ENCODE measurements at regions not wholly inside any gene's neighbourhood (a gene's known extent, or its start where the extent isn't known, plus 50 kb on each side); places are given as distances from the start of the nearest gene placed in this dataset.

GRCh38 chr11:97506076-97506759 lies 1116.4 kb downstream of the JRKL start:
- TF ChIP-seq CTCF (conservative IDR thresholded peaks at IDR 0.05; ENCODE audit: control insufficient read depth, insufficient read depth, low read depth, low read length), result no peak
- no peak for DNase-seq (ENCODE audit: low read depth)
- no peak overlapping the region for H3K4me3 ChIP-seq (ENCODE audit: control insufficient read depth, low read depth, low read length)

- H3K4me3 ChIP-seq (ENCODE audit: control insufficient read depth, low read depth, low read length), result no peak overlapping the region
- no peak for TF ChIP-seq CTCF (conservative IDR thresholded peaks at IDR 0.05; ENCODE audit: control insufficient read depth, insufficient read depth, low read depth, low read length)
- DNase-seq (ENCODE audit: low read depth), result no peak
Measured at GRCh38 chr11:97514446-97514845, 1124.6 kb downstream of the JRKL start.

- DNase-seq (ENCODE audit: low read depth), result no peak
- no peak overlapping the region for H3K4me3 ChIP-seq (ENCODE audit: control insufficient read depth, low read depth, low read length)
- no peak for TF ChIP-seq CTCF (conservative IDR thresholded peaks at IDR 0.05; ENCODE audit: control insufficient read depth, insufficient read depth, low read depth, low read length)
Measured at GRCh38 chr11:97516688-97517087, 1126.9 kb downstream of the JRKL start.

GRCh38 chr11:97525273-97525672 lies 1135.5 kb downstream of the JRKL start:
- H3K4me3 ChIP-seq (ENCODE audit: control insufficient read depth, low read depth, low read length), result no peak overlapping the region
- no peak for TF ChIP-seq CTCF (conservative IDR thresholded peaks at IDR 0.05; ENCODE audit: control insufficient read depth, insufficient read depth, low read depth, low read length)
- no peak for DNase-seq (ENCODE audit: low read depth)

GRCh38 chr11:97537407-97538150 lies 1147.8 kb downstream of the JRKL start:
- H3K4me3 ChIP-seq (ENCODE audit: control insufficient read depth, low read depth, low read length), result no peak overlapping the region
- no peak for DNase-seq (ENCODE audit: low read depth)
- TF ChIP-seq CTCF (conservative IDR thresholded peaks at IDR 0.05; ENCODE audit: control insufficient read depth, insufficient read depth, low read depth, low read length), result no peak

GRCh38 chr11:97544431-97544830 lies 1154.6 kb downstream of the JRKL start:
- no peak overlapping the region for H3K4me3 ChIP-seq (ENCODE audit: control insufficient read depth, low read depth, low read length)
- no peak for DNase-seq (ENCODE audit: low read depth)
- TF ChIP-seq CTCF (conservative IDR thresholded peaks at IDR 0.05; ENCODE audit: control insufficient read depth, insufficient read depth, low read depth, low read length), result no peak

Data from fibroblast of mammary gland (primary cell).